ENCODE measurements at regions not wholly inside any gene's neighbourhood (a gene's known extent, or its start where the extent isn't known, plus 50 kb on each side); places are given as distances from the start of the nearest gene placed in this dataset.
A peak's percentile ranks its signal among the peaks of the same experiment; 100 is the strongest.

DNA sequence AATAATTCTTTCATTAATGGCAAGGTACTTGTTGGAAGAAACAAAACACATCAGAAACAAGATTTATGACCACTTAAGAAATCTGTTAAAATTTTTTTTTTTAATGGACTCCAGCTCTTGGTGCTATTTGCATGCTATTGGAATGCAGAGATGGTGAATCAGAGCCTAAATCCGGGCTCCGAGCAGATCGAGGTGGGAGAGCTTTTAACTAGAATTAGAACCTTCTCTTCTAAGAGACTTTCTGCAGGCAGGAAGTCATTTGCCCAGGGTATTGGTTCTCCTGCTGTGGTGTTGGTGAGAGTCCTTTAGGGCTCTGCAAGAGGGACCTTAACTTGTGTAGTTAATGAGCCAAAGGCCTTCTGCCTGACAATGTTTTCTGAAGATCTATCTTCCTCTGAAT lies 419.4 kb downstream of the SNAPC1 start:
- DNase-seq (ENCODE audit: extremely low spot score) = no peak
- CTCF ChIA-PET = interaction anchor here (1.1 kb wide), 1 partner anchor 1095 kb away, joined by 4 read pairs; no protein-coding TSS in a partner anchor
- TF ChIP-seq NFRKB (IDR thresholded peaks at IDR 0.05) (no peak), CTBP1 (IDR thresholded peaks at IDR 0.05; ENCODE audit: borderline replicate concordance) (no peak), L3MBTL2 (conservative IDR thresholded peaks at IDR 0.05) (no peak), FOXK2 (IDR thresholded peaks at IDR 0.05) (no peak), ARNT (IDR thresholded peaks at IDR 0.05) (no peak), FOXA1 (IDR thresholded peaks at IDR 0.05) (no peak), ELF4 (IDR thresholded peaks at IDR 0.05) (no peak), SP1 (IDR thresholded peaks at IDR 0.05) (no peak), BHLHE40 (IDR thresholded peaks at IDR 0.05; ENCODE audit: borderline replicate concordance) (no peak)
- POLR2A ChIA-PET = no interaction called here

DNA sequence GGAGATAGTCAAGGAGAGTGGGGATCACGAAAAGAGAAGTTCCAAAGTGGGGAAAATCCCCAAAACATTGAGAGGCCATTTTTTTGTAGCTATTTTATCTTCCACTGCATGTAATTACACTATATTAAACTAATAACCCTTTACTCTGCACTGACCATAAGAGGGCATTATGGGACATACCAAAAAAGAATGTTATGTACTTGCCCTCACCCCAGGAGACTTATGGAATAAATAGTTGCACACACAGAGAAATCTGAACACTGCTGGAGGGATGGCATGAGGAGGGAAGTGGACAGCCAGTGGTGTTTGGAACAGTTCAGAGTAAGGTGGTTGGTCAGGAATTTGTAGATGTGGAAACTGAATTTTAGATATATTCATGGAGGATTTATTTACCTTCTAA lies 422.9 kb downstream of the SNAPC1 start:
- CTCF ChIA-PET = no interaction called here
- no peak for DNase-seq (ENCODE audit: extremely low spot score)
- POLR2A ChIA-PET = no interaction called here
- TF ChIP-seq ELF4 (IDR thresholded peaks at IDR 0.05) (no peak), SUZ12 (IDR thresholded peaks at IDR 0.05) (no peak), FOXA1 (IDR thresholded peaks at IDR 0.05) (no peak), SP1 (IDR thresholded peaks at IDR 0.05) (no peak), LEF1 (IDR thresholded peaks at IDR 0.05; ENCODE audit: borderline replicate concordance) (no peak)

DNA sequence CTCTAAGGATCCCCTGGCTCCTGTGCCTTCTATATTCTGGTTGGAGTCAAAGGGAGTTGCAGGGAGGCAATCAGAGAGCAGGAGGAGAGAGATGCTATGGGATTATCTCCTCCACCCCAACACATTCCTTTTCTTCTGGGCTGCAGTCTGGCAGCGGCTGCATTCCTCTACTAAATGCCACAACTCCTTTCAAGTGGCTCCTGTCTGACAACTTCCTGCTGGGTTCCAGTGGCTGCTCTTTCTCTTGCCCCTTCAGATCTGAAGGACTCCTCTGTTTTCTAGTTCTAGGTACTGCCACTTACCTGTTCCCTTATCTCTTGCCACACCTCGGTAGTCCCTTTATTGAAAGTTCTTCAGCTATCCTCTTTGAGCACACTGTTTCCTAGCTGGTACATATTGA lies 425.0 kb downstream of the SNAPC1 start:
- no peak for DNase-seq (ENCODE audit: extremely low spot score)
- CTCF ChIA-PET = no interaction called here
- TF ChIP-seq LEF1 (IDR thresholded peaks at IDR 0.05; ENCODE audit: borderline replicate concordance) = no peak
- TF ChIP-seq ZNF384 (IDR thresholded peaks at IDR 0.05) = no peak
- no peak for TF ChIP-seq FOXM1 (IDR thresholded peaks at IDR 0.05; ENCODE audit: borderline replicate concordance)
- no peak for TF ChIP-seq FOXA1 (IDR thresholded peaks at IDR 0.05)
- TF ChIP-seq BHLHE40 (IDR thresholded peaks at IDR 0.05; ENCODE audit: borderline replicate concordance) = no peak
- TF ChIP-seq SUZ12 (IDR thresholded peaks at IDR 0.05) = no peak
- no peak for TF ChIP-seq SP1 (IDR thresholded peaks at IDR 0.05)
- no peak for TF ChIP-seq TARDBP (IDR thresholded peaks at IDR 0.05)
- TF ChIP-seq ARNT (IDR thresholded peaks at IDR 0.05) = no peak
- TF ChIP-seq L3MBTL2 (conservative IDR thresholded peaks at IDR 0.05) = no peak
- TF ChIP-seq CTBP1 (IDR thresholded peaks at IDR 0.05; ENCODE audit: borderline replicate concordance) = no peak
- TF ChIP-seq ELF4 (IDR thresholded peaks at IDR 0.05) = no peak
- TF ChIP-seq, protein P1, sequence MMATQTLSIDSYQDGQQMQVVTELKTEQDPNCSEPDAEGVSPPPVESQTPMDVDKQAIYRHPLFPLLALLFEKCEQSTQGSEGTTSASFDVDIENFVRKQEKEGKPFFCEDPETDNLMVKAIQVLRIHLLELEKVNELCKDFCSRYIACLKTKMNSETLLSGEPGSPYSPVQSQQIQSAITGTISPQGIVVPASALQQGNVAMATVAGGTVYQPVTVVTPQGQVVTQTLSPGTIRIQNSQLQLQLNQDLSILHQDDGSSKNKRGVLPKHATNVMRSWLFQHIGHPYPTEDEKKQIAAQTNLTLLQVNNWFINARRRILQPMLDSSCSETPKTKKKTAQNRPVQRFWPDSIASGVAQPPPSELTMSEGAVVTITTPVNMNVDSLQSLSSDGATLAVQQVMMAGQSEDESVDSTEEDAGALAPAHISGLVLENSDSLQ (IDR thresholded peaks at IDR 0.05) = no peak
- TF ChIP-seq NFRKB (IDR thresholded peaks at IDR 0.05) = no peak
- POLR2A ChIA-PET = no interaction called here

DNA sequence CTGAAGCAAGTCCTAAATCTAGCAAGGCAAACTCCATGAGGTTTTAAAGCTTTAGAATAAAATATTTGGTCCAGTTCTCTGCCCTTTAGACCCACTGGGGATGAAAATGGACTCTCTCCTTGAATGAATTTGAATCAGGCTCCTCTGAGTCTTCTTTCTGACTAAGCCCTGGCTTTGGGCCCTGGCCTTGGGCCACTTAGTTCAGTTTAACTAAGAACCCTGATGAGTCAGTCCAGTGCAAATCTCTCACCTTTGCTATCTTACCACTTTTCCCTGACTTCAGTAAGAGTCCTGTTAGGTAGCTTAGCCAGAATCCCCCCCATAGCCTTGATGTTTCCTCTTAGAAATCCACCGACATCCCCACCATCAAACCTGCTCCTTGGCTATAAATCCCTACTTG lies 427.5 kb downstream of the SNAPC1 start:
- ChIA-PET CTCF (no interaction called here), POLR2A (no interaction called here)
- no peak for DNase-seq (ENCODE audit: extremely low spot score)
- TF ChIP-seq NFRKB (IDR thresholded peaks at IDR 0.05) = no peak
- TF ChIP-seq FOXA1 (IDR thresholded peaks at IDR 0.05) = no peak
- TF ChIP-seq LEF1 (IDR thresholded peaks at IDR 0.05; ENCODE audit: borderline replicate concordance) = no peak
- TF ChIP-seq HDGF (IDR thresholded peaks at IDR 0.05; ENCODE audit: borderline replicate concordance) = no peak
- TF ChIP-seq SUZ12 (IDR thresholded peaks at IDR 0.05) = no peak
- no peak for TF ChIP-seq CTBP1 (IDR thresholded peaks at IDR 0.05; ENCODE audit: borderline replicate concordance)
- TF ChIP-seq L3MBTL2 (conservative IDR thresholded peaks at IDR 0.05) = no peak
- no peak for TF ChIP-seq TARDBP (IDR thresholded peaks at IDR 0.05)
- TF ChIP-seq ZNF384 (IDR thresholded peaks at IDR 0.05) = no peak
- TF ChIP-seq BHLHE40 (IDR thresholded peaks at IDR 0.05; ENCODE audit: borderline replicate concordance) = no peak
- TF ChIP-seq, protein P1 (IDR thresholded peaks at IDR 0.05) = no peak

DNA sequence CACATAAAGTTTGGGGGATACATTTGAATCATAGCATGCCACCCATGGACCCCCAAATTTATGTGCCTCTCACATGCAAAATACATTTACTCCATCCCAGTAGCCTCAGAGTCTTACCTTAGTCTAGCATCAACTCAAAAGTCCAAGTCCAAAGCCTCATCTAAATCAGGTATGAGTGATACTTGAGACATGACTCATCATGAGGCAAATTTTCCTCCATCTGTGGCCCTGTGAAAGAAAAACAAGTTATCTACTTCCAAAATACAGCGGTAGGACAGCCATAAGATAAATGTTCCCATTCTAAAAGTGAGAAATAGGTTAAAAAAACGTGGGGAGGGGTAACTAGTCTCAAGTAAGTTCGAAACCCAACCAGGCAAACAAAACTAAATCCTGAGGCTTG lies 444.2 kb downstream of the SNAPC1 start:
- CTCF ChIA-PET = no interaction called here
- TF ChIP-seq ARNT (IDR thresholded peaks at IDR 0.05) (no peak), LEF1 (IDR thresholded peaks at IDR 0.05; ENCODE audit: borderline replicate concordance) (no peak), FOXK2 (IDR thresholded peaks at IDR 0.05) (no peak), HDGF (IDR thresholded peaks at IDR 0.05; ENCODE audit: borderline replicate concordance) (no peak), ELF4 (IDR thresholded peaks at IDR 0.05) (no peak)

DNA sequence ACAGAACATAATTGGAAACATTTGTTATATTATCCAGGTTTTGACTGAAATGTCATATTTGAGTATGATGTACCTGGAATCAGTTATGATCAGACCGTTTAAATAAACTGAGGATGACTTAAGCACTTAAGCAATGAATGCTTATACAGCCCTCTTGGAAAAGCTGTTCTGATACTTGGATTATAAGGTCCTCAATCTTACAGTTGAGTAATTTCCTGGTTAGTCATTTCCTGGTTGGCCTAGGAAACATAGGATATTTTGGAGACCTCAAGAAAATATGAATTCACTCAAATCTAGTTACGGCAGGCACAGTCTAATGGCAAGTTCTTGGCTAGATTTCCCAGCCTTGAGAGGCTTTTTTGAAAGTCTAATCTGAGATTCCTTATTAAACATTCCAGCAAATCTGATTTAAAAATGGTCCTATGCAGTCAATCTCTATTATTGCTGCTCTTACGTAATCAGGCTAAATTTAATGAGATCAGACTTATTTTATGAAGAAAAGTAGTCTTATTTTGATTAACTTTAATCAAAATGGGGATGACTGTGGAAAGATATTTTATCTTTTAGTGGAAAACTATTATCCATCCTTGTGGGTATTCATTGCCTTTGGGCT lies 447.2 kb downstream of the SNAPC1 start:
- no peak for DNase-seq (ENCODE audit: extremely low spot score)
- ChIA-PET POLR2A (no interaction called here), CTCF (no interaction called here)
- TF ChIP-seq SP1 (IDR thresholded peaks at IDR 0.05) = no peak

More for the DNA sequence above, 444.2 kb downstream of the SNAPC1 start:
- DNase-seq (ENCODE audit: extremely low spot score) = no peak
- POLR2A ChIA-PET = no interaction called here

DNA sequence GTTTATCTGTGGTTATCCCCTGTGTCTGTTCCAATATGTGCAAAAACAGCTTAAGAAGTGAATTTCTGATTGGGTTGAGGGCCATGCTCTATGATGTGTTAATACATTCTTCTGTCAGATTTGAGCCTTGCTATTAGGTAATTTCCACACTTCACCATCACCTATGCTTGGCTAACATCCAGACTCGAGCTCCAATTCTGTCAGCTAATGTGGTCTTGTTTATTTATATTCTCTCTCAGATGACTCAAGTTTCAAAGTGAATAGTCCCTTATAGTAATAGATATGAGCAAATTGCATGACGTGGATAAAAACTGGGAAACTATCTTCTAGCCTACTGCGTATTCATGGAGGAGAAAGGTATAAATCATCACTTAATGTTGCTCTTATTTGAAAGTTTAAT lies 451.3 kb downstream of the SNAPC1 start:
- POLR2A ChIA-PET = no interaction called here
- TF ChIP-seq ZNF384 (IDR thresholded peaks at IDR 0.05) (no peak), ELF4 (IDR thresholded peaks at IDR 0.05) (no peak)
- TF ChIP-seq, protein P1 (IDR thresholded peaks at IDR 0.05) = peak; percentile 14; the same call in 1 of the 2 replicates
- DNase-seq (ENCODE audit: extremely low spot score) = peak; percentile 10
- CTCF ChIA-PET = no interaction called here

Data from HEK293T (cell line).